NCI-H128 (cell line): ENCODE measurements at regions not wholly inside any gene's neighbourhood (a gene's known extent, or its start where the extent isn't known, plus 50 kb on each side); places are given as distances from the start of the nearest gene placed in this dataset.

Experiments used
- DNase-seq: peaks from one replicate; lab custom pipeline; 2025; ENCODE audit not compliant: unreplicated experiment; lab: John Stamatoyannopoulos, UW

- no peak for DNase-seq
Measured at GRCh38 chr5:56330167-56330566, 97.0 kb upstream of the ANKRD55 start.

GRCh38 chr5:56329652-56330051 lies 96.5 kb upstream of the ANKRD55 start:
- DNase-seq: no peak

GRCh38 chr5:56328753-56329560 lies 95.8 kb upstream of the ANKRD55 start:
- no peak for DNase-seq

- no peak for DNase-seq
Measured at GRCh38 chr5:56327809-56328208, 94.7 kb upstream of the ANKRD55 start.

GRCh38 chr5:56326770-56327169 lies 93.6 kb upstream of the ANKRD55 start:
- DNase-seq: no peak

GRCh38 chr5:56326116-56326515 lies 93.0 kb upstream of the ANKRD55 start:
- no peak for DNase-seq

GRCh38 chr5:56325039-56325438 lies 91.9 kb upstream of the ANKRD55 start:
- no peak for DNase-seq

- no peak for DNase-seq
Measured at GRCh38 chr5:56323505-56323904, 90.4 kb upstream of the ANKRD55 start.

- DNase-seq: no peak
Measured at GRCh38 chr5:56322592-56322991, 89.5 kb upstream of the ANKRD55 start.

- DNase-seq: no peak
Measured at GRCh38 chr5:56321236-56321881, 88.2 kb upstream of the ANKRD55 start.

GRCh38 chr5:56320686-56321085 lies 87.6 kb upstream of the ANKRD55 start:
- no peak for DNase-seq

GRCh38 chr5:56319526-56320181 lies 86.5 kb upstream of the ANKRD55 start:
- DNase-seq: peak; percentile 51

- no peak for DNase-seq
Measured at GRCh38 chr5:56317923-56318561, 84.9 kb upstream of the ANKRD55 start.

- no peak for DNase-seq
Measured at GRCh38 chr5:56316299-56316994, 83.3 kb upstream of the ANKRD55 start.

GRCh38 chr5:56314529-56314928 lies 81.4 kb upstream of the ANKRD55 start:
- no peak for DNase-seq

- no peak for DNase-seq
Measured at GRCh38 chr5:56313596-56313995, 80.5 kb upstream of the ANKRD55 start.

GRCh38 chr5:56313004-56313531 lies 79.9 kb upstream of the ANKRD55 start:
- no peak for DNase-seq

- no peak for DNase-seq
Measured at GRCh38 chr5:56311306-56311905, 78.3 kb upstream of the ANKRD55 start.

- no peak for DNase-seq
Measured at GRCh38 chr5:56310711-56311204, 77.6 kb upstream of the ANKRD55 start.

GRCh38 chr5:56309262-56309826 lies 76.2 kb upstream of the ANKRD55 start:
- no peak for DNase-seq
